ENCODE measurements at regions not wholly inside any gene's neighbourhood (a gene's known extent, or its start where the extent isn't known, plus 50 kb on each side); places are given as distances from the start of the nearest gene placed in this dataset.

DNA sequence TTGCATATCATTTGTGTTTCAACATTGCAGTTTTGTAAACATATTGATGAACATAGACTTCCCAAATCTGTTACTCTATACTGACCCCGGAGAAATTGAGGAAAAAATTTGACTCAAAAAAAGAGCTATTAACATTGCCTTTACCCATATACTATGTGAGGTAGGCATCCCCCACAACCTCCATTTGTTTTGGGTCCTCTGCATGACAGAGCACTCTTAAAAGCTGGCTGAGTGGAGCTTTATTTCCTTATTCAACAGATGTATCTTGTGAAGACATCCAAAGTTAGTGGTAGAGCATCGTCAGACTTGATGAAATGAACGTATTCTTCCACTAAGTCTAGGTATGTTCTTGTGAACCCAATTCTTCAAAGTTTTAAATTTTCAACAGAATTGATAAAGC, 310.5 kb downstream of the CDH9 start:
- Histone ChIP-seq H3K4me3 (ENCODE audit: low read depth, low read length) (no peak overlapping the region), H3K27me3 (ENCODE audit: control insufficient read depth, insufficient read depth, low read length) (no peaks in the 10 kb centered on the region), H3K9ac (no peak overlapping the region), H3K36me3 (ENCODE audit: control insufficient read depth, insufficient read depth, low read length) (no peaks in the 10 kb centered on the region), H2AFZ (no peak overlapping the region), H3K4me2 (ENCODE audit: low read length) (no peak overlapping the region), H3K79me2 (no peaks in the 10 kb centered on the region), H3K9me3 (ENCODE audit: control insufficient read depth, low read length) (no peaks in the 10 kb centered on the region), H3K4me1 (no peaks in the 10 kb centered on the region), H3K27ac (no peak overlapping the region)
- TF ChIP-seq CTCF (IDR thresholded peaks at IDR 0.05), result no peak

DNA sequence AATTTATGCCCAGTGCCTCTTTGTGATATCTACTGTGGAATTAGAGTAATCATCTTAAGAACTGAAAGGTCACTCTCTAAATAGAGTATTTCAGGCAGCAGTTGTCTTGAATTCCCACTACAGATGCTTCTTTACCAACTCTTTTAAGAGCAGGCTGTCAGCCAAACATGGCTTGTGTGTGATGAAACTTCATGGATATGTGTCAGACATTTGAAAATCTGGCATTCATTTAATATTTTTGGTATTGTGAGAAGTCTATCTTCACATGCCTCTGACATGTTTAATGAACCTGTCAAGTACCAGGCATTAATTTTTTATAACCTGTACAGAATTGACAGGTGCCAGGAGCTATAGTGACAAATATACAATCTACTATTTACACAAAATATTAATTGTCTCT, 318.6 kb downstream of the CDH9 start:
- Histone ChIP-seq H3K36me3 (ENCODE audit: control insufficient read depth, insufficient read depth, low read length) (no peaks in the 10 kb centered on the region), H3K9ac (no peak overlapping the region), H3K4me3 (ENCODE audit: low read depth, low read length) (no peak overlapping the region), H3K4me2 (ENCODE audit: low read length) (no peak overlapping the region), H3K9me3 (ENCODE audit: control insufficient read depth, low read length) (no peaks in the 10 kb centered on the region), H3K4me1 (no peaks in the 10 kb centered on the region), H3K27ac (no peak overlapping the region), H2AFZ (no peak overlapping the region), H3K27me3 (ENCODE audit: control insufficient read depth, insufficient read depth, low read length) (no peaks in the 10 kb centered on the region), H3K79me2 (no peaks in the 10 kb centered on the region)
- TF ChIP-seq CTCF (IDR thresholded peaks at IDR 0.05), result no peak

GRCh38 chr5:26700759-26701384, 337.5 kb downstream of the CDH9 start:
- H3K9ac ChIP-seq, result no peak overlapping the region
- no peaks in the 10 kb centered on the region for H3K79me2 ChIP-seq
- TF ChIP-seq CTCF (IDR thresholded peaks at IDR 0.05), result no peak
- H3K4me1 ChIP-seq, result no peaks in the 10 kb centered on the region
- no peak overlapping the region for H3K27ac ChIP-seq
- H3K36me3 ChIP-seq (ENCODE audit: control insufficient read depth, insufficient read depth, low read length), result no peaks in the 10 kb centered on the region
- H3K4me3 ChIP-seq (ENCODE audit: low read depth, low read length), result no peak overlapping the region
- no peaks in the 10 kb centered on the region for H3K27me3 ChIP-seq (ENCODE audit: control insufficient read depth, insufficient read depth, low read length)
- no peak overlapping the region for H3K4me2 ChIP-seq (ENCODE audit: low read length)
- H2AFZ ChIP-seq, result no peak overlapping the region
- no peaks in the 10 kb centered on the region for H3K9me3 ChIP-seq (ENCODE audit: control insufficient read depth, low read length)

- Histone ChIP-seq H3K79me2 (no peaks in the 10 kb centered on the region), H3K27me3 (ENCODE audit: control insufficient read depth, insufficient read depth, low read length) (no peaks in the 10 kb centered on the region), H3K4me3 (ENCODE audit: low read depth, low read length) (no peak overlapping the region), H3K4me2 (ENCODE audit: low read length) (no peak overlapping the region), H3K9me3 (ENCODE audit: control insufficient read depth, low read length) (no peaks in the 10 kb centered on the region), H3K27ac (no peak overlapping the region), H2AFZ (no peak overlapping the region), H3K4me1 (no peaks in the 10 kb centered on the region), H3K36me3 (ENCODE audit: control insufficient read depth, insufficient read depth, low read length) (no peaks in the 10 kb centered on the region), H3K9ac (no peak overlapping the region)
- TF ChIP-seq CTCF (IDR thresholded peaks at IDR 0.05), result no peak
These were observed 345.4 kb downstream of the CDH9 start for GRCh38 chr5:26692952-26693351.

- Histone ChIP-seq H3K27me3 (ENCODE audit: control insufficient read depth, insufficient read depth, low read length) (no peaks in the 10 kb centered on the region), H3K79me2 (no peaks in the 10 kb centered on the region), H3K9ac (no peak overlapping the region), H3K36me3 (ENCODE audit: control insufficient read depth, insufficient read depth, low read length) (no peaks in the 10 kb centered on the region), H3K4me1 (no peaks in the 10 kb centered on the region), H3K4me2 (ENCODE audit: low read length) (no peak overlapping the region), H3K9me3 (ENCODE audit: control insufficient read depth, low read length) (no peaks in the 10 kb centered on the region), H2AFZ (no peak overlapping the region), H3K4me3 (ENCODE audit: low read depth, low read length) (no peak overlapping the region), H3K27ac (no peak overlapping the region)
- no peak for TF ChIP-seq CTCF (IDR thresholded peaks at IDR 0.05)
These were observed 346.9 kb downstream of the CDH9 start for GRCh38 chr5:26691486-26691885.

Data from parathyroid adenoma (tissue), 2 donors.